ENCODE measurements at regions not wholly inside any gene's neighbourhood (a gene's known extent, or its start where the extent isn't known, plus 50 kb on each side); places are given as distances from the start of the nearest gene placed in this dataset.

DNA sequence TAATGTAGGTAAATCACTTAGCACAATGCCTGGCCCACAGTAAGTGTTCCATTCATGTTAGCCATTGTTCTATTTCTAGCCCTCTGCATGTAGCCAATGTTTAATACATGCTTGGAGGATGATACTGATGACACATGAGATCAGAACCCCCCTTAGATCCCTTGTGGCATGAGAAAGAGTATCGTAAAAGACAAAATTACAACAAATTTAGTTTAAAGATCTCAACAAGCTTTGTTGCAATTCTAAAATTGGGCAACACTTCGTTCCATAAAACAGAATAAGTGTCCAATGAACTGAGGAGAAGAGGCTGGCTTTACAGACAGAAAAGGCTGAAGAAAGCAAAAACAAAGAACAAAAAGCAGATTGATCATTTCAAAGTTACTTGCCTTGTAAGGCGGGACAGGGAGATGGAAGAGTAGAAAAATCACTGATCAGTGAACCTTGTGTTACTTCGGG lies 148.7 kb upstream of the SLC1A4 start:
- no peaks in the 10 kb centered on the region for H3K36me3 ChIP-seq (ENCODE audit: control insufficient read depth, insufficient read depth, low read length)
- no peak overlapping the region for H2AFZ ChIP-seq
- no peaks in the 10 kb centered on the region for H3K9me3 ChIP-seq (ENCODE audit: control insufficient read depth, low read length)
- H3K79me2 ChIP-seq, result no peaks in the 10 kb centered on the region
- no peaks in the 10 kb centered on the region for H3K27me3 ChIP-seq (ENCODE audit: control insufficient read depth, insufficient read depth, low read length)
- H3K4me3 ChIP-seq (ENCODE audit: low read depth, low read length), result no peak overlapping the region
- no peak overlapping the region for H3K9ac ChIP-seq
- no peaks in the 10 kb centered on the region for H3K4me1 ChIP-seq
- H3K4me2 ChIP-seq (ENCODE audit: low read length), result no peak overlapping the region
- TF ChIP-seq CTCF (IDR thresholded peaks at IDR 0.05), result no peak
- no peak overlapping the region for H3K27ac ChIP-seq

GRCh38 chr2:64841461-64841860 lies 147.7 kb upstream of the SLC1A4 start:
- H3K36me3 ChIP-seq (ENCODE audit: control insufficient read depth, insufficient read depth, low read length), result no peaks in the 10 kb centered on the region
- H3K4me3 ChIP-seq (ENCODE audit: low read depth, low read length), result no peak overlapping the region
- H3K4me1 ChIP-seq, result no peaks in the 10 kb centered on the region
- no peak overlapping the region for H2AFZ ChIP-seq
- no peak overlapping the region for H3K27ac ChIP-seq
- no peaks in the 10 kb centered on the region for H3K9me3 ChIP-seq (ENCODE audit: control insufficient read depth, low read length)
- no peak overlapping the region for H3K9ac ChIP-seq
- H3K27me3 ChIP-seq (ENCODE audit: control insufficient read depth, insufficient read depth, low read length), result no peaks in the 10 kb centered on the region
- no peaks in the 10 kb centered on the region for H3K79me2 ChIP-seq
- no peak overlapping the region for H3K4me2 ChIP-seq (ENCODE audit: low read length)
- no peak for TF ChIP-seq CTCF (IDR thresholded peaks at IDR 0.05)

DNA sequence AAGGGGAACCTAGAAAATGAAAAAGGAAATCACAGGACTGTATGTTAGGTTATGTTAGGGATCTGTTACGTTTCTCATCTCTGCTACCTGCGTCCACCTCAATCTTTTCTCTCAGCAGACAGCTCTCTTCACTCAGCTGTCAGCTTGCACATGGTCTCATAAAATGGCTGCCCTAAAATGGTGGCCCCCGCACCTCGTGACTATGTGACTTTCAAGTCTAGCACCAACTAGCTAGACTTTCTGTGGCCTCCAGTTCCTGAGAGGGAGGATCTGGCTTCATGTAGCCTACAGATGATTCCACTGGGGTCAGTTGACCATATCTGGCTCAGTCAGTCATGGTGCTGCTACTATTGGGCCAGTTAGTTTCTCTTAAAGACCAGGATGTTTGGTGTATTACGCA lies 147.2 kb upstream of the SLC1A4 start:
- Histone ChIP-seq H3K9me3 (ENCODE audit: control insufficient read depth, low read length) (no peaks in the 10 kb centered on the region), H3K27me3 (ENCODE audit: control insufficient read depth, insufficient read depth, low read length) (no peaks in the 10 kb centered on the region), H3K4me2 (ENCODE audit: low read length) (no peak overlapping the region), H3K79me2 (no peaks in the 10 kb centered on the region), H3K4me1 (no peaks in the 10 kb centered on the region), H3K27ac (no peak overlapping the region), H3K9ac (no peak overlapping the region), H3K36me3 (ENCODE audit: control insufficient read depth, insufficient read depth, low read length) (no peaks in the 10 kb centered on the region), H3K4me3 (ENCODE audit: low read depth, low read length) (no peak overlapping the region), H2AFZ (no peak overlapping the region)
- TF ChIP-seq CTCF (IDR thresholded peaks at IDR 0.05), result no peak

DNA sequence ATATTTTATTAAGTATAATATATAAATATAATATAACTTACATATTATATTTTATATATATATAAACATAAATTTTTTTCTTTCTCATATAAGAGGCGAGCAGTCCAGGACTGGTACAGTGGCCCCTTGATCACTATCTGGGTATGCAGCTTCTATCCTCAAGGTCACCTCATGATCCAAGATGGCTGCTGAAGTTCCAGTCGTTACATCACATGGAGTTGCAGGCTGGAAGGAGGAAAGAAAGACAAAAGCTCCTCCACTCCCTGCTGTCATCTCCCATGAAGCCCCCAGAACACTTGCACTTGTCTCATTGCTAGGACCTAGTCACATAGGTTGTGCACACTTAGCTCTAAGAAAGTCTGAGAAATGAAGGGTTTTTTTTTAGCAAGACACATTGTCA lies 145.1 kb upstream of the SLC1A4 start:
- no peak overlapping the region for H3K4me3 ChIP-seq (ENCODE audit: low read depth, low read length)
- H3K9me3 ChIP-seq (ENCODE audit: control insufficient read depth, low read length), result no peaks in the 10 kb centered on the region
- no peak overlapping the region for H3K4me2 ChIP-seq (ENCODE audit: low read length)
- no peak overlapping the region for H2AFZ ChIP-seq
- no peaks in the 10 kb centered on the region for H3K79me2 ChIP-seq
- no peak overlapping the region for H3K9ac ChIP-seq
- no peak for TF ChIP-seq CTCF (IDR thresholded peaks at IDR 0.05)
- no peak overlapping the region for H3K27ac ChIP-seq
- H3K27me3 ChIP-seq (ENCODE audit: control insufficient read depth, insufficient read depth, low read length), result no peaks in the 10 kb centered on the region
- H3K4me1 ChIP-seq, result peaks cover 3% of the 10 kb centered on the region
- H3K36me3 ChIP-seq (ENCODE audit: control insufficient read depth, insufficient read depth, low read length), result no peaks in the 10 kb centered on the region

- TF ChIP-seq CTCF (IDR thresholded peaks at IDR 0.05), result no peak
- H3K4me3 ChIP-seq (ENCODE audit: low read depth, low read length), result no peak overlapping the region
- no peaks in the 10 kb centered on the region for H3K9me3 ChIP-seq (ENCODE audit: control insufficient read depth, low read length)
- H3K4me1 ChIP-seq, result peaks cover 4% of the 10 kb centered on the region
- H3K4me2 ChIP-seq (ENCODE audit: low read length), result no peak overlapping the region
- H3K9ac ChIP-seq, result no peak overlapping the region
- no peaks in the 10 kb centered on the region for H3K27me3 ChIP-seq (ENCODE audit: control insufficient read depth, insufficient read depth, low read length)
- no peaks in the 10 kb centered on the region for H3K36me3 ChIP-seq (ENCODE audit: control insufficient read depth, insufficient read depth, low read length)
- no peaks in the 10 kb centered on the region for H3K79me2 ChIP-seq
- H2AFZ ChIP-seq, result no peak overlapping the region
- H3K27ac ChIP-seq, result no peak overlapping the region
Observed at GRCh38 chr2:64845273-64845905, 143.8 kb upstream of the SLC1A4 start.
